ENCODE measurements at regions not wholly inside any gene's neighbourhood (a gene's known extent, or its start where the extent isn't known, plus 50 kb on each side); places are given as distances from the start of the nearest gene placed in this dataset.
"Not testable (repeated sequence)": the region's sequence is repeated elsewhere in the genome, so short reads cannot be mapped to it uniquely, and the experiment has no call there.

DNA sequence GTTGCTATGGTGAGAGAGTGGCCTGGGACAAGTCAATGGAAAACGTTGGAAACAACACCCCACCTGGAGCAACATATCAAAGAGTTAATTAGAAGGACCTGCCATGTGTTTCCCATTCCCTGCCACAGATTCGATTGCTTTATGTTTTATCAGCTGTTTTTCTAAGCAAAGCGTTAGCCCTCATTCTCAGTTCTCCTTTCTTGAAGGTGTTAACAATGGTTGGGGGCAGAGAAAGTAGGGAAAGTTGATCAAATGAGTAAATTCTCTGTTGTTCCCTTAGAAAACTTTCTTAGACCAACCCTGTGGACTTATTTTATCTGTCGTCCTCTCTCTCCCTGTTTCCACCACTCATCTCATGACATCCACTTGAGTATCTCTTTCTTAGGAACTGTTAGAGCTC is 102.5 kb downstream of the ADAMTS15 start:
- no peak for DNase-seq (ENCODE audit: low read depth)

DNA sequence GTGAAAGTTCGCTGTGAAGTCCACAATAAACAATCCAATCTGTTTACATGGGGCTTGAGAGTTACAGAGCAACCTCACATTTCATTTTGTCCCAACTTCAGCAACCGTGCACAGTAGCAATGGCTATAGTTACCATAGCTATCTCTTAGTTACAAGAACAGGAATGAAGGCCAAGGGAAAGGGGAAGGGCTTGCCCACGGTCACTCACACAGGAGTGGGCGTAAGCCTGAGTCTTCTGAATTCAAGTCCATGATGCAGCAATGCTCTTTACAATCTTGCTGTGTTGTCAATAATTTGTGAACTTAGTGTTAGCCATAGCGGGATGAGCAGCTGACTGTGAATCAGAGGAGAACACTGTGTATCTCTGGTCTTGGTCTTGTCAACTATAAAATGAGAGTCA is 102.9 kb downstream of the ADAMTS15 start:
- DNase-seq (ENCODE audit: low read depth), result no peak

GRCh38 chr11:130553306-130553705 is 104.9 kb downstream of the ADAMTS15 start:
- peak; percentile 60 for DNase-seq (ENCODE audit: low read depth)

DNA sequence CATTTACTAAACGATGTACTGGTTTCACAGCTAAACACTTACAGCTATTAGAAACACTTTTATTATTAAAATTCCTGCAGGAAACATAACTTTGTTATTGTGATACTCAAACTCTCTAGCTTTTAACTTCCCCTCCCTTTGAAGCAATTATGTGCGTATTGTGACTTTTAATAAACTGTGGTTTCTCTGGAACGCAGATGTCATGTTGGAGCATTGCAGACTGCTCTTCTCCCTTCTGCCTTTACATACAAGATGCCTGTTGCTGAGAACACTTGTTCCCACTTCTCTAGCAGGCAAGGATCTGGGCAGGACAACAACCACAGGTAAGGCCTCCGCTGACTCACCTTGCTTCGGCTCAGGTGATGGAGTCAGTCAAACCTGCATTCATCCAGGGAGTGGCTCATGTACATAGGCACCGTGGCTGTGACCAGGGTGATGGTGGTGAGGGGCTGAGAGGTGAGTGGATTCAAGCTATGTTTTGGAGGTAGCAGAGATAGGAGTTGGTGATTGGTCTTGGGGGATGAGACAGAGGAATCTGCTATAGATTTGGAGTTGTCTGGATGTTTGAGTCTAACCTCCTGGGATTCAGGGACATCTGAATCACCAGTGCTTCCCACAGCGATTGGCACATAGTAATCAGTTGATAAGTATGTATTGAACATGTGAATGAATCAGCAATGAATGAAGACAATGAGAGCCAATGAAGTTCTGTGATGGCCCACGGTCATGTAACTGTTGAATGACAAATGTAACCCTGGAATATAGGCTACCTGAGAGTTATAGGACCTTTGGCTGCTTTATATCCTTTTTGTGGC is 106.0 kb downstream of the ADAMTS15 start:
- DNase-seq (ENCODE audit: low read depth), result no peak

- peak; percentile 29 for DNase-seq (ENCODE audit: low read depth)
These were observed 106.9 kb downstream of the ADAMTS15 start for GRCh38 chr11:130555251-130555841.

- no peak for DNase-seq (ENCODE audit: low read depth)
These were observed 111.7 kb downstream of the ADAMTS15 start for GRCh38 chr11:130560000-130560780.

DNA sequence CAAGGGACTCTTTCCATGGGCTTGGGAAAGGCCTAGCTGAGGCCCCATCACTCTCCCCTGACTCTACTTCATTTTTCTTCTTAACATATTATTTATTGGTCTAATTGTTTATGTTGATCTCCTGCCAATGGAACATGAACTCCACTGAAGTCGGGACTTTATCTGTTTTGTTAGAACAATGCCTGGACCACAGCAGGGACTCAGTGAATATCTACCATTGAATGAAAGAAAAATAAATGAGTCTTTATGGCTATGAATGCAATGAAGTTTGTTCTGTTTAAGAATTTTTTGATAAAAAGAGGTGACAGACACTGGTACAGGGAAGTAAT is 112.3 kb downstream of the ADAMTS15 start:
- DNase-seq (ENCODE audit: low read depth), result no peak

- no peak for DNase-seq (ENCODE audit: low read depth)
These were observed 113.0 kb downstream of the ADAMTS15 start for GRCh38 chr11:130561441-130561881.

GRCh38 chr11:130562549-130562948 is 114.1 kb downstream of the ADAMTS15 start:
- DNase-seq (ENCODE audit: low read depth), result no peak

GRCh38 chr11:130566360-130566759 is 117.9 kb downstream of the ADAMTS15 start:
- DNase-seq (ENCODE audit: low read depth), result not testable (repeated sequence)

GRCh38 chr11:130571519-130571918 is 123.1 kb downstream of the ADAMTS15 start:
- no peak for DNase-seq (ENCODE audit: low read depth)

- no peak for DNase-seq (ENCODE audit: low read depth)
These were observed 123.6 kb downstream of the ADAMTS15 start for GRCh38 chr11:130571947-130572584.

DNA sequence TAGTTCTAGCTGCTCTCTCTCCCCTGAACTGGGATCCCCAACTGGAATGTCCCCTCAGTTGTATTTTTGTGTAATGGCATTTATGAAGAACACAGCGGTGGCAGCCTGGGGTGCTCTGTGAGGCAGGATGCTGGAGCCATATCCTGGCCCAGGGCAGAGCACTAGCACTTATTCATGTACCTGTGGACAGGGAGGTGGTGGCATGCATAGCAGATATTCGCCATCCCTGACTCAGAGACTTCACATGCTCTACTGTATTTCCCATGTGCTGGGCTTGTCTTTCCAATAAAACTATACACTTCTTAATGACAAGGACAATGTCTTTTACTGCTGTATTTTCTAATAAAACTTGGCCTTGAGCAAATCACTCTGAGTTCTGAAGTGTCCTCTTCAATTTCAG is 125.3 kb downstream of the ADAMTS15 start:
- no peak for DNase-seq (ENCODE audit: low read depth)

- no peak for DNase-seq (ENCODE audit: low read depth)
These were observed 126.3 kb downstream of the ADAMTS15 start for GRCh38 chr11:130574740-130575139.

GRCh38 chr11:130576146-130576545 is 127.7 kb downstream of the ADAMTS15 start:
- DNase-seq (ENCODE audit: low read depth), result no peak

- no peak for DNase-seq (ENCODE audit: low read depth)
These were observed 130.4 kb downstream of the ADAMTS15 start for GRCh38 chr11:130578738-130579368.

GRCh38 chr11:130580372-130580771 is 131.9 kb downstream of the ADAMTS15 start:
- DNase-seq (ENCODE audit: low read depth), result peak; percentile 51

- DNase-seq (ENCODE audit: low read depth), result peak; percentile 38
These were observed 132.5 kb downstream of the ADAMTS15 start for GRCh38 chr11:130580891-130581492.

- DNase-seq (ENCODE audit: low read depth), result no peak
These were observed 133.2 kb downstream of the ADAMTS15 start for GRCh38 chr11:130581646-130582045.

DNA sequence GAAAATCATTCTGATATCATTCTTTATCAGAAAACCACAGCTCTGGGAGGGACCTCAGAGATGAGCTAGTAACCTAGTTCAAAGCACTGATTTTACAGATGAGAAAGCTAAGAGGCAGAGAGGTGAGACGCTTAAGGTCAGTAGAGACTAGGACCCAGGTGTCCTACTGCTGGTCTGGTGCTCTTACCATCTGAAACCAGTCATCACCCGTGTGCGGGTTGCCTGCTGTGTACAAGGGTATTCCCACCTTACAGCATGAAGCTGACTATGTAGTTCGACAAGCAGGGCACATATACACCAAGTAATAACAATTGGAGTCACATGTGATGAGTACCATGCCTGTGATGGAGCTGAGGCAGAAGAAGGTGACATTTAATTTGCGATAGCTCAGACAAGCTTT is 133.7 kb downstream of the ADAMTS15 start:
- no peak for DNase-seq (ENCODE audit: low read depth)

- no peak for DNase-seq (ENCODE audit: low read depth)
These were observed 134.5 kb downstream of the ADAMTS15 start for GRCh38 chr11:130582981-130583380.

GRCh38 chr11:130583801-130584211 is 135.4 kb downstream of the ADAMTS15 start:
- DNase-seq (ENCODE audit: low read depth), result no peak
